ENCODE measurements at regions not wholly inside any gene's neighbourhood (a gene's known extent, or its start where the extent isn't known, plus 50 kb on each side); places are given as distances from the start of the nearest gene placed in this dataset.

- Histone ChIP-seq H3K4me3 (ENCODE audit: low read length in 3 of 3) (no peak overlapping the region), H3K36me3 (ENCODE audit: control insufficient read depth in 2 of 3, insufficient read depth in 3 of 3, low read length in 3 of 3) (no peaks in the 10 kb centered on the region), H3K27ac (ENCODE audit: low read depth in 2 of 2, low read length in 2 of 2) (no peak overlapping the region), H3K4me1 (ENCODE audit: control insufficient read depth in 2 of 3, insufficient read depth in 2 of 3, low read depth in 1 of 3, low read length in 3 of 3) (no peaks in the 10 kb centered on the region), H3K9me3 (ENCODE audit: control insufficient read depth in 2 of 3, insufficient read depth in 1 of 3, low read length in 3 of 3) (no peaks in the 10 kb centered on the region), H3K9ac (ENCODE audit: low read length in 3 of 3) (no peak overlapping the region), H3K27me3 (ENCODE audit: control insufficient read depth, insufficient read depth, low read length) (no peaks in the 10 kb centered on the region)
- intact Hi-C loops (cut with DNase I): no loop called here
- TF ChIP-seq CTCF (IDR thresholded peaks at IDR 0.05; ENCODE audit: borderline replicate concordance, extremely low read depth, insufficient read depth): no peak
- no peak for DNase-seq
- no peak for FAIRE-seq
Observed at GRCh38 chr10:88122145-88122544, 258.7 kb downstream of the PTEN start.

GRCh38 chr10:88122576-88122975, 259.2 kb downstream of the PTEN start:
- intact Hi-C loops (cut with DNase I): no loop called here
- DNase-seq (no peak), FAIRE-seq (no peak)
- Histone ChIP-seq H3K4me3 (ENCODE audit: low read length in 3 of 3) (no peak overlapping the region), H3K27me3 (ENCODE audit: control insufficient read depth, insufficient read depth, low read length) (no peaks in the 10 kb centered on the region), H3K9ac (ENCODE audit: low read length in 3 of 3) (no peak overlapping the region), H3K27ac (ENCODE audit: low read depth in 2 of 2, low read length in 2 of 2) (no peak overlapping the region), H3K4me1 (ENCODE audit: control insufficient read depth in 2 of 3, insufficient read depth in 2 of 3, low read depth in 1 of 3, low read length in 3 of 3) (no peaks in the 10 kb centered on the region), H3K9me3 (ENCODE audit: control insufficient read depth in 2 of 3, insufficient read depth in 1 of 3, low read length in 3 of 3) (no peaks in the 10 kb centered on the region), H3K36me3 (ENCODE audit: control insufficient read depth in 2 of 3, insufficient read depth in 3 of 3, low read length in 3 of 3) (no peaks in the 10 kb centered on the region)
- TF ChIP-seq CTCF (IDR thresholded peaks at IDR 0.05; ENCODE audit: borderline replicate concordance, extremely low read depth, insufficient read depth): no peak

GRCh38 chr10:88125766-88126165, 262.3 kb downstream of the PTEN start:
- Histone ChIP-seq H3K4me1 (ENCODE audit: control insufficient read depth in 2 of 3, insufficient read depth in 2 of 3, low read depth in 1 of 3, low read length in 3 of 3) (no peaks in the 10 kb centered on the region), H3K9ac (ENCODE audit: low read length in 3 of 3) (no peak overlapping the region), H3K9me3 (ENCODE audit: control insufficient read depth in 2 of 3, insufficient read depth in 1 of 3, low read length in 3 of 3) (no peaks in the 10 kb centered on the region), H3K4me3 (ENCODE audit: low read length in 3 of 3) (no peak overlapping the region), H3K27me3 (ENCODE audit: control insufficient read depth, insufficient read depth, low read length) (no peaks in the 10 kb centered on the region), H3K27ac (ENCODE audit: low read depth in 2 of 2, low read length in 2 of 2) (no peak overlapping the region), H3K36me3 (ENCODE audit: control insufficient read depth in 2 of 3, insufficient read depth in 3 of 3, low read length in 3 of 3) (no peaks in the 10 kb centered on the region)
- DNase-seq (no peak), FAIRE-seq (no peak)
- intact Hi-C loops (cut with DNase I): no loop called here
- TF ChIP-seq CTCF (IDR thresholded peaks at IDR 0.05; ENCODE audit: borderline replicate concordance, extremely low read depth, insufficient read depth): no peak

GRCh38 chr10:88126699-88127098, 263.3 kb downstream of the PTEN start:
- H3K9ac ChIP-seq (ENCODE audit: low read length in 3 of 3): no peak overlapping the region
- no peaks in the 10 kb centered on the region for H3K4me1 ChIP-seq (ENCODE audit: control insufficient read depth in 2 of 3, insufficient read depth in 2 of 3, low read depth in 1 of 3, low read length in 3 of 3)
- no peak overlapping the region for H3K27ac ChIP-seq (ENCODE audit: low read depth in 2 of 2, low read length in 2 of 2)
- no peak for TF ChIP-seq CTCF (IDR thresholded peaks at IDR 0.05; ENCODE audit: borderline replicate concordance, extremely low read depth, insufficient read depth)
- no peaks in the 10 kb centered on the region for H3K9me3 ChIP-seq (ENCODE audit: control insufficient read depth in 2 of 3, insufficient read depth in 1 of 3, low read length in 3 of 3)
- no peaks in the 10 kb centered on the region for H3K36me3 ChIP-seq (ENCODE audit: control insufficient read depth in 2 of 3, insufficient read depth in 3 of 3, low read length in 3 of 3)
- H3K27me3 ChIP-seq (ENCODE audit: control insufficient read depth, insufficient read depth, low read length): no peaks in the 10 kb centered on the region
- no peak for FAIRE-seq
- intact Hi-C loops (cut with DNase I): no loop called here
- DNase-seq: no peak
- no peak overlapping the region for H3K4me3 ChIP-seq (ENCODE audit: low read length in 3 of 3)

All from kidney (tissue), 13 donors.